Heart right ventricle (tissue), 16 donors: ENCODE measurements at regions not wholly inside any gene's neighbourhood (a gene's known extent, or its start where the extent isn't known, plus 50 kb on each side); places are given as distances from the start of the nearest gene placed in this dataset.

Experiments
- ATAC-seq, 8 donors: fragments of 200-7000 bp; cut with Tn5 transposase; one replicate each; pipeline ENCODE4 v1.9.1; 2020; ENCODE audit warnings: mild to moderate bottlenecking in 8 of 8, moderate library complexity in 8 of 8, moderate number of reproducible peaks in 1 of 8
- DNase-seq, 2 donors: peaks; one replicate each; pipeline ENCODE4 v3.0.0-alpha.2; 2020
- H3K27ac ChIP-seq, 10 donors: fragments of 200-600 bp; sonication (generic) in 2 of 10; one replicate each; pipeline versions ENCODE4 v1.5.0 to v1.8.0; 2020 to 2022; ENCODE audit warnings: mild to moderate bottlenecking in 3 of 10
- H3K27me3 ChIP-seq, 7 donors: fragments of 200-600 bp; one replicate each; pipeline ENCODE4 v1.8.0; 2021 to 2022; ENCODE audit warnings: mild to moderate bottlenecking in 2 of 7
- H3K36me3 ChIP-seq, 9 donors: fragments of 200-600 bp; sonication (generic) in 1 of 9; one replicate each; pipeline versions ENCODE4 v1.5.0 to v1.8.0; 2020 to 2022; ENCODE audit warnings: mild to moderate bottlenecking in 2 of 9
- H3K4me1 ChIP-seq, 9 donors: fragments of 200-600 bp; sonication (generic) in 1 of 9; one replicate each; pipeline versions ENCODE4 v1.5.0 to v1.8.0; 2020 to 2022; ENCODE audit warnings: mild to moderate bottlenecking in 4 of 9
- H3K4me3 ChIP-seq, 10 donors: fragments of 200-600 bp; sonication (generic) in 2 of 10; one replicate each; pipeline versions ENCODE4 v1.5.0 to v1.8.0; 2020 to 2022; ENCODE audit warnings: mild to moderate bottlenecking in 7 of 10, moderate library complexity in 2 of 10
- H3K9me3 ChIP-seq, 11 donors: fragments of 200-600 bp in 10 of 11; sonication (generic) in 2 of 11; one replicate each; pipeline versions ENCODE4 v1.5.0 to v1.8.0; 2013 to 2022; ENCODE audit warnings: mild to moderate bottlenecking in 2 of 11, control low read depth in 1 of 11, moderate library complexity in 1 of 11
- CTCF ChIP-seq, 9 donors: fragments of 200-600 bp; sonication (generic) in 2 of 9; IDR thresholded peaks; one replicate each; pipeline versions ENCODE4 v1.5.0 to v1.8.0; 2021 to 2022; ENCODE audit warnings: antibody characterized with exemption in 9 of 9, mild to moderate bottlenecking in 5 of 9, moderate library complexity in 1 of 9
- WGBS, 2 donors: extraction: QIAGEN DNeasy Blood & Tissue Kit; methylation state at CpG; one replicate each; pipeline ENCODE4 v1.1.7; 2013; ENCODE audit warnings: inconsistent platforms in 1 of 2; 5-methylcytosine and 5-hydroxymethylcytosine counted together
- intact Hi-C, 10 donors: fragments of 100-400 bp; cut with DNase I; formaldehyde crosslinking; loops; one replicate each; pipeline versions ENCODE4 v1.11.1 to v1.14.2; 2022
- donor health status: Arrhythmogenic right ventricular cardiomyopathy.
- donor health status: ischemic (EF 13 %, LVEDD 7.1; RV severe dilation, severe dysfunction).
- donor health status: healthy with polysubstance abuse.
- donor health status: DM: no; HTN: yes; CAD: no.
- donor health status: DM: no; HTN: no; CAD: no.
- donor health status: ischemic (EF 25% LVEDD 6.9; RV normal size, moderate dysfunction).
- donor health status: ischemic (EF 25% LVEDD 5.7; RV mildly dilated, moderate dysfunction).
- donor health status: healthy.
- donor health status: DM: yes; HTN: yes; CAD: no.
- donor health status: Ischemic cardiomyopathy.
- donor health status: ischemic (EF 35%, LVEDD 5.7; RV mildly dilated, moderate dysfunction).
- donor health status: nonischemic (EF 11% LVEDD 7.7; RV severe dilation, severe dysfunction).
- donor health status: DM: yes; HTN: yes; CAD: no.
- donor health status: PGD.
- donor health status: ischemic (EF 29% LVEDD 5.4; RV normal size, mild dysfunction).
- donor health status: nonischemic (EF 23%, LVEDD 6.1; RV moderate dilation, normal function).

GRCh38 chr22:44439356-44440223 lies 58.4 kb downstream of the RTL6 start:
- ATAC-seq (no peak), DNase-seq (no peak)
- intact Hi-C loops, result no loop called here
- TF ChIP-seq CTCF (IDR thresholded peaks at IDR 0.05), result no peak
- H3K4me3 ChIP-seq, result no peak overlapping the region
- H3K36me3 ChIP-seq, result no peaks in the 10 kb centered on the region
- H3K4me1 ChIP-seq, result peaks cover 0 to 21% (median 13%) of the 10 kb centered on the region in 9 donors
- H3K27ac ChIP-seq, result no peak overlapping the region
- no peaks in the 10 kb centered on the region for H3K9me3 ChIP-seq
- WGBS, 2 donors, result 86 to 88% methylated on average over 21 of the region's 21 CpGs
- H3K27me3 ChIP-seq, result no peaks in the 10 kb centered on the region

DNA sequence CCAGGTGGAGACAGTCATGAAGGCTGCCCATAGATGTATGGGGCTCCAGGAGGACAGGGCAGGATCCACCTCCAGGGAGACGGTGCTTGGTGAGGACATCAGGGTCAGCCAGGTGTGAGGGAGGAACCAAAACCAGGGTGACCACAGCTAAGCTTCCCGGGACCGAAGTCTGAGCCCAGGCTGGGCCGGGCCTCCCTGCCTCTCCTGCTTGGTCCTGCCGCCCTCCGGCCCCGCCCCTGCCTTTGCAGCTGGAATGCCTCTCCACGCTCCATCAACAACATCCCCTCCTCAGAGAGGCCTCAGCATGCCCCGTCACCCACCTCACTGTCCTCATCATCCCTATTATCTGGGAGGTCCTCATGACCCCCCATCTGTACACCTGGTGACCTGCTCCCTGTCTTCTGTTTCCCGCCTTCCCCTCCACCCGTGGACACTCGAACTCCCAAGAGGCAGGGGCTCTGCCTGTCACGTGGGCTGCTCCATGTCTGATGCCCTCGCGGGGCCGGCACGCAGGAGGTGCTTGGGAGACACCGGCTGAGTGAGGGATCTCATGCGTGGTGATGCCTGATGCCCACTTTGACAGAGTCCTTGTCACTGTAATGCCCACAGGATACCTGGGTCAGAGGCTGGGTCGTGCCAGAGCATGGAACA lies 59.4 kb downstream of the RTL6 start:
- ATAC-seq (no peak), DNase-seq (no peak)
- no peak for TF ChIP-seq CTCF (IDR thresholded peaks at IDR 0.05)
- Histone ChIP-seq H3K27me3 (no peaks in the 10 kb centered on the region), H3K36me3 (no peaks in the 10 kb centered on the region), H3K27ac (no peak overlapping the region), H3K9me3 (no peaks in the 10 kb centered on the region), H3K4me1 (peaks cover 0 to 13% (median 4%) of the 10 kb centered on the region in 9 donors), H3K4me3 (no peak overlapping the region)
- intact Hi-C loops, result no loop called here
- 86 to 90% methylated on average over 16 to 20 of the region's 20 CpGs for WGBS, 2 donors

DNA sequence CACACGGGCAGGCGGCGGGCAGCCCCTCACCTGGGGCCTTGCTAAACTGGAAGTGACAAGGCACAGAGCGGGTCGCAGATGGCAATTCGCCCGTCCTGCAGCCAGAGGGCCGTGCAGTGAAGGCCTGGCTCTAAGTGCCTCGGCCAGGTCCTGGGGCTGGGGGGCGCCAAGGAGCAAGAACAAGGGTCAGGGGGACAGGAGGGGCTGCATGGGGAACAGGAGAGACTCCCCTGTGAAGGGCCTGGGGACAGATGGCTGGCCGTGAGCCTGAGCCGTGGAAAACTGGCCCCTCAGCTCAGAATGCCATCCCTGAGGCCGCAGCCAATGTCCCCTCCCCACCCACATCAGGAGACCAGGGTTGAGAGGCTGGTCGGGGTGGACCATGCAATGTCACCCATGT lies 60.0 kb downstream of the RTL6 start:
- WGBS, 2 donors, result 90 to 92% methylated on average over 14 of the region's 14 CpGs
- H3K27me3 ChIP-seq, result peaks cover 0 to 1% (median 0%) of the 10 kb centered on the region in 7 donors
- intact Hi-C loops, result no loop called here
- no peaks in the 10 kb centered on the region for H3K9me3 ChIP-seq
- no peak overlapping the region for H3K27ac ChIP-seq
- H3K4me3 ChIP-seq, result no peak overlapping the region
- H3K36me3 ChIP-seq, result no peaks in the 10 kb centered on the region
- no peak for TF ChIP-seq CTCF (IDR thresholded peaks at IDR 0.05)
- DNase-seq (no peak), ATAC-seq (no peak)
- H3K4me1 ChIP-seq, result peaks cover 0 to 7% (median 0%) of the 10 kb centered on the region in 9 donors

DNA sequence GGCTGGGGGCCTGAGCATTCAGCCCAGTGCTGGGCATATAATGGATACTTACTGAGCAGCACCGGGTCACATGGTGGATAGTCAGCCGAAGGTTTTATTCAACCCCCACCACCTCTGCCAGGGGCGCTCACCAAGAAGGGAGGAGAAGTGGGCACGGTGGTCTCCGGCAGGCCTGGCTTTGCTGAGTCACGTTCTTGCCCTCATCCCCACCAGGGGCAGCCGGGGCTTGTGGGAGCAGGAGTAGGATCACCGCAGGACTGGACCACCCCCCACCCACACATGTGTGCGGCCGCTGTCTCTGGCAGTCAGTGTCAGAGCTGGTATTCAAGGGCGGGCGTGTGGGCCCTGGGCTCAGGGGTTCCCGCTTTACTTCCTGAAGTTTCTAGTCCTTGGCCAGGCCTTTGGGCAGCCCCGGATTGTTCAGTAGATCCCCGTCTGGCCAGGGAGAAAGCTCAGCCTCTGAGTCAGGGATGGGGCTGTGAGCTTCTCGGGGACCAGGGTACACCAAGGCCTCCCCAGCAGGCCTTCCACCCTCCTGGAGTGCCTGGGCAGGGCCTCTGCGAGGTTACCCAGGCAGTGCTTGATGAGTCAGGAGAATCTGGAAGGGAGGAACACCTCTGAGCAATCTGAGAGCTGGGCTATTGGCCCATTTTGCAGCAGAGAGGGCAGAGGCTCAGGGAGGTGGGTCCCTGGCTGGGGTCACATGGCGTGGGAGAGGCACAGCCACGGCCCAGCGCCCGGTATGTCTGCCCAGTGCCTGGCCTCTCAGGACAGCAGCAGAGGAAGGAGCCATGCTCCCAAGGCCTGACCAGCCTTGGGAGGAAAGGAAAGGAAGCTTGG lies 60.6 kb downstream of the RTL6 start:
- WGBS, 2 donors, result 94 to 95% methylated on average over 21 of the region's 21 CpGs
- no peak for DNase-seq

More for the DNA sequence above, 60.6 kb downstream of the RTL6 start:
- H3K4me1 ChIP-seq, result peaks cover 0 to 1% (median 0%) of the 10 kb centered on the region in 9 donors
- peaks cover 0 to 4% (median 0%) of the 10 kb centered on the region in 7 donors for H3K27me3 ChIP-seq
- no peak overlapping the region for H3K27ac ChIP-seq
- H3K4me3 ChIP-seq, result no peak overlapping the region
- ATAC-seq, result no peak
- no peaks in the 10 kb centered on the region for H3K9me3 ChIP-seq
- H3K36me3 ChIP-seq, result no peaks in the 10 kb centered on the region
- TF ChIP-seq CTCF (IDR thresholded peaks at IDR 0.05), result no peak
- intact Hi-C loops, result no loop called here
